Choroid plexus epithelial cell (primary cell): ENCODE measurements at regions not wholly inside any gene's neighbourhood (a gene's known extent, or its start where the extent isn't known, plus 50 kb on each side); places are given as distances from the start of the nearest gene placed in this dataset.

ENCODE experiments used
- DNase-seq: peaks from one replicate; pipeline ENCODE4 v3.0.0-alpha.2; 2010; ENCODE audit warnings: low read depth
- H3K4me3 ChIP-seq: 2 replicates; pipeline ENCODE4 v1.5.1; 2011; ENCODE audit warnings: low read depth, mild to moderate bottlenecking, control low read depth, low read length, moderate library complexity
- TF ChIP-seq, protein P1 (sequence below): conservative IDR thresholded peaks from 2 replicates; pipeline ENCODE4 v1.5.1; 2011; ENCODE audit warnings: low read depth, mild to moderate bottlenecking, control low read depth, inconsistent platforms, low read length, moderate library complexity

GRCh38 chr7:88396295-88396947 lies 89.7 kb upstream of the STEAP4 start:
- DNase-seq, result no peak
- H3K4me3 ChIP-seq, result no peak overlapping the region
- TF ChIP-seq, protein P1, sequence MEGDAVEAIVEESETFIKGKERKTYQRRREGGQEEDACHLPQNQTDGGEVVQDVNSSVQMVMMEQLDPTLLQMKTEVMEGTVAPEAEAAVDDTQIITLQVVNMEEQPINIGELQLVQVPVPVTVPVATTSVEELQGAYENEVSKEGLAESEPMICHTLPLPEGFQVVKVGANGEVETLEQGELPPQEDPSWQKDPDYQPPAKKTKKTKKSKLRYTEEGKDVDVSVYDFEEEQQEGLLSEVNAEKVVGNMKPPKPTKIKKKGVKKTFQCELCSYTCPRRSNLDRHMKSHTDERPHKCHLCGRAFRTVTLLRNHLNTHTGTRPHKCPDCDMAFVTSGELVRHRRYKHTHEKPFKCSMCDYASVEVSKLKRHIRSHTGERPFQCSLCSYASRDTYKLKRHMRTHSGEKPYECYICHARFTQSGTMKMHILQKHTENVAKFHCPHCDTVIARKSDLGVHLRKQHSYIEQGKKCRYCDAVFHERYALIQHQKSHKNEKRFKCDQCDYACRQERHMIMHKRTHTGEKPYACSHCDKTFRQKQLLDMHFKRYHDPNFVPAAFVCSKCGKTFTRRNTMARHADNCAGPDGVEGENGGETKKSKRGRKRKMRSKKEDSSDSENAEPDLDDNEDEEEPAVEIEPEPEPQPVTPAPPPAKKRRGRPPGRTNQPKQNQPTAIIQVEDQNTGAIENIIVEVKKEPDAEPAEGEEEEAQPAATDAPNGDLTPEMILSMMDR, result no peak

GRCh38 chr7:88395715-88396114 lies 89.0 kb upstream of the STEAP4 start:
- H3K4me3 ChIP-seq, result no peak overlapping the region
- no peak for DNase-seq
- TF ChIP-seq, protein P1, result no peak

DNA sequence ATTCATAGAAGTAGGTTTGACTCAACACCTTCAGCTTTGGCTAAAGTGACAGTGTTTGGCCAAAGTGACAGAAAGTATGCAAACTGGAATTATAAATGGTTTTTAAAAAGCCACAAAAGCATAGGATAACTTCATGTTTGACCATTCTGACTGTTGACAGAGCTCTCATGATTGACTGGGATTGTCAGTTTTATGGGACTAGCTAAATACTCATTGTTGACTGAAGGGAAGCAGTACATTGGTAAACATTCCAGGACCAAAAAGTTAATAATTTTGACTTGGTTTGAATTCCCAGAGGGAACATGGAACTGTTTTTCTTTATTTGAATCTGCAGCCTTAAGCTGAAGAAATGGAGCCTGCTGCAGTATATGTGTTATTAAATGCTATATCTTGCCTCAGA lies 84.6 kb upstream of the STEAP4 start:
- TF ChIP-seq, protein P1, result no peak
- no peak overlapping the region for H3K4me3 ChIP-seq
- DNase-seq, result no peak

DNA sequence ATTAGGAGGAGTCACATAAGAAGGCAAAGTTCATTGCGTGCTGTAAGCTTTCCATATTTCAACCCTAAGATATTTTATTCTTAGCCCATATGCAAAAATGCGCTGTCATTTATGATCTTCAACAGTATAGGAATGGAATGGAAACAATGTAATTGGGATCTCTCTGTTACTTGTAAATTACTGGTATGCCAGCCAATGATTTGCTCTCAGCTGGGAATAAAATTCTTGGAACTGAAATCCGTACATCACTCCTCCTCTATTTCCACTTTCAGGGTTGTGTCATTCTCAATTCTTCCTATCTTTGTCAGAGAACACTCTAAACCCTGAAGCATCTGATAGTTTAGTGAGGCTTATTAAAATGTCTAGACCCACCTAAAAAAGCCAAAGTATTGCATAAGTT lies 80.7 kb upstream of the STEAP4 start:
- DNase-seq, result no peak
- no peak overlapping the region for H3K4me3 ChIP-seq
- TF ChIP-seq, protein P1, result no peak

GRCh38 chr7:88386665-88387156 lies 80.0 kb upstream of the STEAP4 start:
- no peak overlapping the region for H3K4me3 ChIP-seq
- no peak for DNase-seq
- TF ChIP-seq, protein P1, result no peak

GRCh38 chr7:88377434-88377833 lies 70.7 kb upstream of the STEAP4 start:
- TF ChIP-seq, protein P1, result no peak
- DNase-seq, result no peak
- H3K4me3 ChIP-seq, result no peak overlapping the region

DNA sequence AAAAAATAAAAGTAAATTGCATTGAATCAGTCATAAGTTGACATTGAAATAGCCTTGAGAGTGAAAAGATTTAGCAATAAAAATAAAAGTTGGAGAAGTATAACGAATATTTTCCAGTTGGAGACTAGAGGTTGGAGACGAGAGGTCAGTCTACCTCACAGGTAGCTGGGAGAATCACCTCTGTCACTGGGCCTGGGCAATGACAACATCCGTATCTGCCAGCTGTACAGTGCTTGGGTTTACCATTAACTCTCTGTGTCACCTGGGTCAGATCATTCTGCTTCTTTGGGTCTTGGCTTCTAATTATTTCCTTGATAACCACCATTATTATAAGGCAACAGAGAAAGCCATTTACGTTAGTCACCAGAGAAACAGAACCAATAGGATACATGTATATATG lies 62.0 kb upstream of the STEAP4 start:
- TF ChIP-seq, protein P1, result no peak
- DNase-seq, result no peak

More for the DNA sequence above, 62.0 kb upstream of the STEAP4 start:
- no peak overlapping the region for H3K4me3 ChIP-seq
